Activated CD4-positive, alpha-beta T cell treated with anti-CD3 and anti-CD28 coated beads, Interleukin-2, amount 10 ng/mL, durations not matched to agents 7 days and 5 days (primary cell): ENCODE measurements at regions not wholly inside any gene's neighbourhood (a gene's known extent, or its start where the extent isn't known, plus 50 kb on each side); places are given as distances from the start of the nearest gene placed in this dataset.

Experiments used
- CTCF ChIA-PET: fragments of 350-600 bp; sonication (Branson Sonifier 250); formaldehyde crosslinking; loops from one replicate; lab custom pipeline; 2021; ENCODE audit warnings: antibody characterized with exemption; lab: Charles Lee
- POLR2A ChIA-PET: fragments of 350-600 bp; sonication (Branson Sonifier 250); formaldehyde crosslinking; loops from one replicate; lab custom pipeline; 2021; ENCODE audit warnings: antibody characterized with exemption; lab: Charles Lee
- DNase-seq: peaks from one replicate; pipeline ENCODE4 v3.0.0-alpha.2; 2020
- H3K27ac Mint-ChIP-seq: one replicate; pipeline ENCODE4 v1.8.0; 2021; ENCODE audit warnings: mild to moderate bottlenecking, moderate library complexity, mixed read lengths
- H3K27me3 Mint-ChIP-seq: one replicate; pipeline ENCODE4 v1.8.0; 2021; ENCODE audit warnings: mixed read lengths
- H3K36me3 Mint-ChIP-seq: one replicate; pipeline ENCODE4 v1.8.0; 2021; ENCODE audit warnings: low read depth, mixed read lengths
- H3K4me1 Mint-ChIP-seq: one replicate; pipeline ENCODE4 v1.8.0; 2021; ENCODE audit warnings: mixed read lengths
- H3K4me3 Mint-ChIP-seq: one replicate; pipeline ENCODE4 v1.8.0; 2021; ENCODE audit warnings: mild to moderate bottlenecking, moderate library complexity, mixed read lengths
- H3K9me3 Mint-ChIP-seq: one replicate; pipeline ENCODE4 v1.8.0; 2021; ENCODE audit warnings: mixed read lengths

- no peak overlapping the region for H3K27ac Mint-ChIP-seq
- ChIA-PET POLR2A (no interaction called here), CTCF (interaction anchor here (0.6 kb wide), 1 partner anchor 1467 kb away, joined by 5 read pairs; no protein-coding TSS in a partner anchor)
- no peak for DNase-seq
- H3K36me3 Mint-ChIP-seq = no peaks in the 10 kb centered on the region
- no peaks in the 10 kb centered on the region for H3K9me3 Mint-ChIP-seq
- H3K4me1 Mint-ChIP-seq = no peaks in the 10 kb centered on the region
- H3K27me3 Mint-ChIP-seq = peaks cover 3% of the 10 kb centered on the region
- no peak overlapping the region for H3K4me3 Mint-ChIP-seq
Observed at GRCh38 chr12:124177276-124177950, 117.5 kb upstream of the RFLNA start.

GRCh38 chr12:124177951-124178316, 117.0 kb upstream of the RFLNA start:
- Mint-ChIP-seq H3K4me3 (no peak overlapping the region), H3K27me3 (peaks cover 3% of the 10 kb centered on the region), H3K36me3 (no peaks in the 10 kb centered on the region), H3K9me3 (no peaks in the 10 kb centered on the region), H3K27ac (no peak overlapping the region), H3K4me1 (no peaks in the 10 kb centered on the region)
- POLR2A ChIA-PET = no interaction called here
- CTCF ChIA-PET = no interaction called here
- DNase-seq = no peak

- POLR2A ChIA-PET = no interaction called here
- Mint-ChIP-seq H3K4me3 (no peak overlapping the region), H3K27ac (no peak overlapping the region), H3K4me1 (no peaks in the 10 kb centered on the region), H3K27me3 (peaks cover 3% of the 10 kb centered on the region), H3K9me3 (no peaks in the 10 kb centered on the region), H3K36me3 (no peaks in the 10 kb centered on the region)
- CTCF ChIA-PET = no interaction called here
- no peak for DNase-seq
Observed at GRCh38 chr12:124179936-124180607, 114.8 kb upstream of the RFLNA start.

GRCh38 chr12:124183172-124183571, 111.7 kb upstream of the RFLNA start:
- ChIA-PET POLR2A (no interaction called here), CTCF (interaction anchor here (0.6 kb wide), 1 partner anchor 18 kb away, joined by 3 read pairs; no protein-coding TSS in a partner anchor)
- Mint-ChIP-seq H3K4me3 (no peak overlapping the region), H3K27me3 (no peaks in the 10 kb centered on the region), H3K36me3 (no peaks in the 10 kb centered on the region), H3K9me3 (no peaks in the 10 kb centered on the region), H3K27ac (no peak overlapping the region), H3K4me1 (no peaks in the 10 kb centered on the region)
- no peak for DNase-seq

- Mint-ChIP-seq H3K36me3 (no peaks in the 10 kb centered on the region), H3K4me3 (no peak overlapping the region), H3K27me3 (no peaks in the 10 kb centered on the region), H3K9me3 (no peaks in the 10 kb centered on the region), H3K4me1 (no peaks in the 10 kb centered on the region), H3K27ac (no peak overlapping the region)
- ChIA-PET CTCF (no interaction called here), POLR2A (no interaction called here)
- no peak for DNase-seq
Observed at GRCh38 chr12:124184456-124184855, 110.4 kb upstream of the RFLNA start.

GRCh38 chr12:124185971-124186686, 108.8 kb upstream of the RFLNA start:
- H3K27ac Mint-ChIP-seq = no peak overlapping the region
- H3K4me1 Mint-ChIP-seq = peaks cover 10% of the 10 kb centered on the region
- ChIA-PET POLR2A (no interaction called here), CTCF (no interaction called here)
- H3K27me3 Mint-ChIP-seq = no peaks in the 10 kb centered on the region
- no peaks in the 10 kb centered on the region for H3K36me3 Mint-ChIP-seq
- no peak for DNase-seq
- no peak overlapping the region for H3K4me3 Mint-ChIP-seq
- no peaks in the 10 kb centered on the region for H3K9me3 Mint-ChIP-seq

GRCh38 chr12:124188084-124188483, 106.8 kb upstream of the RFLNA start:
- H3K27ac Mint-ChIP-seq = no peak overlapping the region
- peaks cover 16% of the 10 kb centered on the region for H3K4me1 Mint-ChIP-seq
- DNase-seq = no peak
- H3K27me3 Mint-ChIP-seq = no peaks in the 10 kb centered on the region
- H3K9me3 Mint-ChIP-seq = peaks cover 4% of the 10 kb centered on the region
- no peak overlapping the region for H3K4me3 Mint-ChIP-seq
- no peaks in the 10 kb centered on the region for H3K36me3 Mint-ChIP-seq
- ChIA-PET POLR2A (no interaction called here), CTCF (no interaction called here)

- Mint-ChIP-seq H3K4me3 (no peak overlapping the region), H3K27me3 (no peaks in the 10 kb centered on the region), H3K4me1 (peaks cover 16% of the 10 kb centered on the region), H3K9me3 (peaks cover 8% of the 10 kb centered on the region), H3K36me3 (no peaks in the 10 kb centered on the region), H3K27ac (no peak overlapping the region)
- no peak for DNase-seq
- CTCF ChIA-PET = interaction anchor here (0.6 kb wide), 1 partner anchor 136 kb away, joined by 4 read pairs; no protein-coding TSS in a partner anchor
- POLR2A ChIA-PET = no interaction called here
Observed at GRCh38 chr12:124188561-124189405, 106.1 kb upstream of the RFLNA start.

- H3K4me3 Mint-ChIP-seq = no peak overlapping the region
- POLR2A ChIA-PET = no interaction called here
- peak overlapping the region; percentile 0 for H3K27ac Mint-ChIP-seq
- CTCF ChIA-PET = interaction anchor here (0.5 kb wide), 1 partner anchor 135 kb away, joined by 5 read pairs; no protein-coding TSS in a partner anchor
- peaks cover 16% of the 10 kb centered on the region for H3K4me1 Mint-ChIP-seq
- peaks cover 8% of the 10 kb centered on the region for H3K9me3 Mint-ChIP-seq
- no peaks in the 10 kb centered on the region for H3K36me3 Mint-ChIP-seq
- no peaks in the 10 kb centered on the region for H3K27me3 Mint-ChIP-seq
- DNase-seq = no peak
Observed at GRCh38 chr12:124190312-124191023, 104.4 kb upstream of the RFLNA start.

GRCh38 chr12:124191024-124191359, 103.9 kb upstream of the RFLNA start:
- ChIA-PET CTCF (no interaction called here), POLR2A (no interaction called here)
- Mint-ChIP-seq H3K27ac (no peak overlapping the region), H3K9me3 (peaks cover 8% of the 10 kb centered on the region), H3K36me3 (no peaks in the 10 kb centered on the region), H3K4me1 (peaks cover 16% of the 10 kb centered on the region), H3K27me3 (no peaks in the 10 kb centered on the region), H3K4me3 (no peak overlapping the region)
- DNase-seq = peak; percentile 9

GRCh38 chr12:124191966-124192365, 102.9 kb upstream of the RFLNA start:
- Mint-ChIP-seq H3K27me3 (no peaks in the 10 kb centered on the region), H3K27ac (no peak overlapping the region), H3K4me3 (no peak overlapping the region), H3K9me3 (peaks cover 9% of the 10 kb centered on the region), H3K36me3 (no peaks in the 10 kb centered on the region), H3K4me1 (peaks cover 16% of the 10 kb centered on the region)
- no peak for DNase-seq
- ChIA-PET POLR2A (no interaction called here), CTCF (no interaction called here)

- ChIA-PET POLR2A (no interaction called here), CTCF (no interaction called here)
- H3K36me3 Mint-ChIP-seq = no peaks in the 10 kb centered on the region
- DNase-seq = no peak
- H3K27me3 Mint-ChIP-seq = peaks cover 3% of the 10 kb centered on the region
- H3K4me3 Mint-ChIP-seq = no peak overlapping the region
- no peak overlapping the region for H3K27ac Mint-ChIP-seq
- H3K9me3 Mint-ChIP-seq = peaks cover 13% of the 10 kb centered on the region
- peaks cover 16% of the 10 kb centered on the region for H3K4me1 Mint-ChIP-seq
Observed at GRCh38 chr12:124194264-124194892, 100.5 kb upstream of the RFLNA start.
